ENCODE measurements at regions not wholly inside any gene's neighbourhood (a gene's known extent, or its start where the extent isn't known, plus 50 kb on each side); places are given as distances from the start of the nearest gene placed in this dataset.

DNA sequence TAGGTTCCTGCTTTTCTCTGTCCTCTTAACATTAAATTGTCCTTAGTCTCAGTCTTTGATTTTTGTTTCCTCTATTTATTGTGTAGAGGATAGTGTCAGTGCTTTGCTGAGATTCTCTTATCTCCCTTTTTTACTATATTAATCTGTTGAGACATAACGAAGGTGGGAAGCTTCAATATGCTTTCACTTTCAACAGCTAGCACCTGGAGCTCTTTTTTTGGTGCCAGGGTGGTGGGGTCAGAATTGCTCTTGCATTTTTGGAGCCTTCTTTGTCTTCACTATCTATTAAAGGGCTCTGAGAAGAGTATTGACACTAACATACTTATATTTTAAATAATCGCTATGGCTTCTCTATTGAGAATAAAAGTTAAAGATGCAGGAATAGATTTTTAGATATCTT is 97.1 kb upstream of the EPHA7 start:
- DNase-seq (ENCODE audit: low read depth), result no peak

DNA sequence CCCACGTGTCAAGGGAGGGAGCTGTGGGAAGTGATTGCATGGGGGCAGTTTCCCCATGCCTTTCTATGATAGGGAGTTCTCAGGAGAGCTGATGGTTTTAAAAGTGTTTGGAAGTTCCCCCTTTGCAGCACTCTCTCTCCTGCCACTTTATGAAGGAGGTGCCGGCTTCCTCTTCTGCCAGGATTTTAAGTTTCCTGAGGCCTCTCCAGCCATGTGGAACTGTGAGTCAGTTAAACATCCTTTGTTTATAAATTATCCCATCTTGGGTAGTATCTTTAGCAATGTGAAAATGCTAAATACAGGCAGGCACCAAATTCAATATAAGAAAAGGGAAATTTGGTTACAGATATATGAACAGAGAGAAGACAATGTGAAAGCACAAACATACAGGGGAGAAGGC is 96.4 kb upstream of the EPHA7 start:
- DNase-seq (ENCODE audit: low read depth), result no peak

DNA sequence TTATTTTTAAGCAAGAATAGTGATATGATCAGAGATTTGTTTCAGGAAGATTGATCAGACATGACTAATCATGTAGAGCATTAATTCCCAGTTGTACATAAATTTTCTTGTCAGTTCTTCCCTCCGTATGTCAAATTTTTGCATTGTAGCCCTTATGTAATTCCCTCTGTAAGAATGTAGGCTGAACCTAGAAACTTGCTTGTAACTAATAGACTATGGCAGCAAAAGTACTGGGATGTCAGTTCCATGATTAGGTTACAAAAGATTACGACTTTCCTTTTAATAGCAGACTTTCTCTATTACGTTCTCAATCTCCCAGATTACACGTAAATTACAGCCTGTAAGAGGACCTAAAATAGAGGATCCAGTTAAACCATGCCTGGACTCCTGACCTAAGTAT is 79.4 kb upstream of the EPHA7 start:
- no peak for DNase-seq (ENCODE audit: low read depth)

DNA sequence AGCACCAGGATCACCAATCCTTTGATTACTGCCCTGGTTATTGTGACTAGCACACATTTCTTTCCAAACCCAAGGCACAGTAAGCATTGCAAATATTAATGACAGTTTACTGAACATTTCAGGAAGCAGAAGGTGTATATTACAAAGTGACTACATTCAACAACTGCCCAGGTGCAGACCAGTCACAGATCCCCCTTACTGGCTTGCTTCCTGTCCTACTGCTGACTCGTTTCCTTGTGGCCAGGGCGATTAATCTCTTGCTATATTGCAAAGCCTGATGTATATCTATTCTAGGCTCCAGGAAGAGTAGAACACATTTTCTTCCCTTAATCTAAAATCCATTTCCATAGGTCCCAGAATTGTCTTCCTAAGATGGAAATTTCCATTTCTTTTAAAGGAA is 77.2 kb upstream of the EPHA7 start:
- DNase-seq (ENCODE audit: low read depth), result no peak

DNA sequence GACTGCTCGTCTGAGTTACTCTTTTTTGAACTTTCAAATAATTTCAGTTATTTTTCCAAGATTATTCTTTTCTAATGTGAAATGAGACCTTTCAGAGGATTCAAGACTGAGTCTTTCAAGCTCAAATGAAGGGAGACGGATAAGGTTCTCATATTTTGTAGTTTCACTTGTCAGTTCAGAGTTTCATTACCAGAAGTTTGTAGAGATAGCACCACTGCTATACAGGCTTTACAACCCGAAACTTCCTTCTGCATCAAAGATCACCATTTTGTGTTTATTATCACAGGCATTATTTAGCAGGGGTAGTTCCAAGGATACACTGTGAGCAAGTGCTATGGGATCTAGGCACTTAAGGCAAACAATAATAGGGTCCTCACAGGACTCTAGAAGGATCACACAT is 74.7 kb upstream of the EPHA7 start:
- DNase-seq (ENCODE audit: low read depth), result no peak

DNA sequence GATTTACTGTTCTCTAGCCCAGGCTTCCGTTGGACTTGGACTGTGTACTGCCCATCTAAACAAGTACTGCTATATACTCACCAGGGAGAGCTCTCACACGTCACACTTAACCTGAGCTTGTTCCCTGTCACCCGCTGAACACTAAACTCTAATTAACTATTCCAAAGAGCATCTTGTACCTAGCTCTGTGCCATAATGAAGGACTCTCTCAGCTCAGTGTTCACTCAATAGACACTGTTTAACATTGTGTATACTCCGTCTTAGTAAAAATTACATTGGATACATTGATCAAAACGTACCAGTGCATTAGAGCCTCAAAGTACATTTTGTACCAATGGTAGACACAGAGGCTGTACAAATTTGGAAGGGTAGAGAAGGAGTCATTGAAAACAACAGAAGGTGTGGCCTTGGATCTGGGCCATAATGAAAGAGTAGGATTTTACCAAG is 55.4 kb upstream of the EPHA7 start:
- DNase-seq (ENCODE audit: low read depth), result no peak

DNA sequence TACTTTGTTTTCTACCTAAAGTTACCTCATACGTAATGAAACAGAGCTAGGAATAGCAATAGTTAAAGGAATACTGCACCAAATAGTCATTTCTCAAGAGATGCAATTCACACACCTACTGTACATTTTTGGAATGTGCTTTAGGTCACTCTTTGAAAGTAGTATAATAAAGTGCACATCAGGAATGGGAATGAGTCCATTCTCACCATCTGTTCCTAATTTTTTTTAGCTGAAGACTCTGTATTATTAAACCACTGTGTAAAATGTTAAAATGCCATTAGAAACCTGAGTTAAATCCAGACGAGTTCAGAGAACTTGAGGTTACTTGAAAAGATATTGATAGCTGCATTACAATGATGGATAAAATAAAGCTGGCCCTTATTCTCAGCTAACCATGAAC is 51.9 kb upstream of the EPHA7 start:
- no peak for DNase-seq (ENCODE audit: low read depth)

Measured in non-pigmented ciliary epithelial cell (primary cell).